GM21619 (cell line): ENCODE measurements at regions not wholly inside any gene's neighbourhood (a gene's known extent, or its start where the extent isn't known, plus 50 kb on each side); places are given as distances from the start of the nearest gene placed in this dataset.
"Not testable (repeated sequence)": the region's sequence is repeated elsewhere in the genome, so short reads cannot be mapped to it uniquely, and the experiment has no call there.

Source experiments
- ATAC-seq: cut with Tn5 transposase; IDR thresholded peaks from one replicate; pipeline ENCODE4 v1.9.1; 2021; ENCODE audit not compliant: unreplicated experiment

- ATAC-seq, result no peak
Measured at GRCh38 chr11:28837599-28837998, 729.4 kb downstream of the METTL15 start.

GRCh38 chr11:28836285-28837081 lies 728.3 kb downstream of the METTL15 start:
- ATAC-seq, result no peak

- ATAC-seq, result no peak
Measured at GRCh38 chr11:28835790-28836189, 727.6 kb downstream of the METTL15 start.

- ATAC-seq, result no peak
Measured at GRCh38 chr11:28835317-28835716, 727.1 kb downstream of the METTL15 start.

GRCh38 chr11:28834877-28835276 lies 726.7 kb downstream of the METTL15 start:
- no peak for ATAC-seq

- ATAC-seq, result no peak
Measured at GRCh38 chr11:28833670-28834069, 725.5 kb downstream of the METTL15 start.

GRCh38 chr11:28833169-28833568 lies 725.0 kb downstream of the METTL15 start:
- no peak for ATAC-seq

- no peak for ATAC-seq
Measured at GRCh38 chr11:28826807-28827206, 718.6 kb downstream of the METTL15 start.

- ATAC-seq, result no peak
Measured at GRCh38 chr11:28822576-28822975, 714.4 kb downstream of the METTL15 start.

GRCh38 chr11:28820296-28820989 lies 712.3 kb downstream of the METTL15 start:
- no peak for ATAC-seq

GRCh38 chr11:28819741-28820140 lies 711.6 kb downstream of the METTL15 start:
- ATAC-seq, result no peak

- ATAC-seq, result no peak
Measured at GRCh38 chr11:28815110-28815509, 706.9 kb downstream of the METTL15 start.

GRCh38 chr11:28808771-28809170 lies 700.6 kb downstream of the METTL15 start:
- no peak for ATAC-seq

GRCh38 chr11:28799316-28799715 lies 691.1 kb downstream of the METTL15 start:
- no peak for ATAC-seq

- no peak for ATAC-seq
Measured at GRCh38 chr11:28798286-28798685, 690.1 kb downstream of the METTL15 start.

- no peak for ATAC-seq
Measured at GRCh38 chr11:28797536-28797935, 689.3 kb downstream of the METTL15 start.

GRCh38 chr11:28794405-28794804 lies 686.2 kb downstream of the METTL15 start:
- no peak for ATAC-seq

- ATAC-seq, result no peak
Measured at GRCh38 chr11:28793282-28793738, 685.1 kb downstream of the METTL15 start.

GRCh38 chr11:28792856-28793255 lies 684.7 kb downstream of the METTL15 start:
- no peak for ATAC-seq

- not testable (repeated sequence) for ATAC-seq
Measured at GRCh38 chr11:28787897-28788296, 679.7 kb downstream of the METTL15 start.

- ATAC-seq, result no peak
Measured at GRCh38 chr11:28777126-28777525, 668.9 kb downstream of the METTL15 start.

- ATAC-seq, result no peak
Measured at GRCh38 chr11:28773606-28774005, 665.4 kb downstream of the METTL15 start.
